ENCODE measurements at regions not wholly inside any gene's neighbourhood (a gene's known extent, or its start where the extent isn't known, plus 50 kb on each side); places are given as distances from the start of the nearest gene placed in this dataset.

- no peak for DNase-seq (ENCODE audit: low read depth)
These were observed 80.9 kb upstream of the TLR3 start for GRCh38 chr4:185987961-185988627.

- DNase-seq (ENCODE audit: low read depth): no peak
These were observed 77.2 kb upstream of the TLR3 start for GRCh38 chr4:185991770-185992169.

- DNase-seq (ENCODE audit: low read depth): no peak
These were observed 76.4 kb upstream of the TLR3 start for GRCh38 chr4:185992585-185992984.

GRCh38 chr4:185993328-185993973 lies 75.5 kb upstream of the TLR3 start:
- no peak for DNase-seq (ENCODE audit: low read depth)

- DNase-seq (ENCODE audit: low read depth): no peak
These were observed 74.2 kb upstream of the TLR3 start for GRCh38 chr4:185994750-185995149.

GRCh38 chr4:185995665-185996064 lies 73.3 kb upstream of the TLR3 start:
- no peak for DNase-seq (ENCODE audit: low read depth)

- DNase-seq (ENCODE audit: low read depth): no peak
These were observed 71.7 kb upstream of the TLR3 start for GRCh38 chr4:185997296-185997695.

- no peak for DNase-seq (ENCODE audit: low read depth)
These were observed 70.2 kb upstream of the TLR3 start for GRCh38 chr4:185998791-185999190.

- no peak for DNase-seq (ENCODE audit: low read depth)
These were observed 69.7 kb upstream of the TLR3 start for GRCh38 chr4:185999207-185999606.

- no peak for DNase-seq (ENCODE audit: low read depth)
These were observed 66.1 kb upstream of the TLR3 start for GRCh38 chr4:186002853-186003252.

GRCh38 chr4:186003746-186004145 lies 65.2 kb upstream of the TLR3 start:
- no peak for DNase-seq (ENCODE audit: low read depth)

GRCh38 chr4:186008057-186008456 lies 60.9 kb upstream of the TLR3 start:
- DNase-seq (ENCODE audit: low read depth): no peak

GRCh38 chr4:186009976-186010375 lies 59.0 kb upstream of the TLR3 start:
- DNase-seq (ENCODE audit: low read depth): no peak

GRCh38 chr4:186010821-186011220 lies 58.1 kb upstream of the TLR3 start:
- no peak for DNase-seq (ENCODE audit: low read depth)

GRCh38 chr4:186012071-186012470 lies 56.9 kb upstream of the TLR3 start:
- DNase-seq (ENCODE audit: low read depth): no peak

- no peak for DNase-seq (ENCODE audit: low read depth)
These were observed 55.4 kb upstream of the TLR3 start for GRCh38 chr4:186013419-186014186.

- no peak for DNase-seq (ENCODE audit: low read depth)
These were observed 53.6 kb upstream of the TLR3 start for GRCh38 chr4:186015212-186015817.

- DNase-seq (ENCODE audit: low read depth): no peak
These were observed 52.2 kb upstream of the TLR3 start for GRCh38 chr4:186016796-186017195.

- no peak for DNase-seq (ENCODE audit: low read depth)
These were observed 51.2 kb upstream of the TLR3 start for GRCh38 chr4:186017801-186018200.

- DNase-seq (ENCODE audit: low read depth): no peak
These were observed 50.7 kb upstream of the TLR3 start for GRCh38 chr4:186018261-186018660.

- DNase-seq (ENCODE audit: low read depth): no peak
These were observed 50.2 kb upstream of the TLR3 start for GRCh38 chr4:186018784-186019183.
